ENCODE measurements at regions not wholly inside any gene's neighbourhood (a gene's known extent, or its start where the extent isn't known, plus 50 kb on each side); places are given as distances from the start of the nearest gene placed in this dataset.
"Not testable (repeated sequence)": the region's sequence is repeated elsewhere in the genome, so short reads cannot be mapped to it uniquely, and the experiment has no call there.

DNA sequence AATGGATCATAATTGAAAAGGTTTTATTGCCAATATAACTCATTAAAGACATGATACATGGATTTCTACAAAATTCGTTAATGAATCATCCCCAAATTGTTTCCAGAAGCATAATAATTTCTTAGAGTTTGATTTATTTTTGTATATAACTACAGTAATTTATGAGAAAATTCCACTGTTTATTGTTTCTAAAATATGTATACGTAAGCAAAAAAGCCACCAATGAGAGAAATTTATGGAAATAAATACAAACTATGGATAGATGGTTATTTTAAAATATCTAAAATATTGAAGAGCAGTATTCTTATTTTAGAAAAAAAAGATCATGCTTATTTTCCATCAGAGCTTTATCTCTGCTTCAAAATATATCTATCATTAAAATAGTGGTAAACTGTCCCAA is 260.0 kb upstream of the ZNF385D start:
- no peaks in the 10 kb centered on the region for H3K4me1 ChIP-seq
- H3K27me3 ChIP-seq (ENCODE audit: low read depth), result no peaks in the 10 kb centered on the region
- no peak overlapping the region for H3K4me3 ChIP-seq
- TF ChIP-seq, protein P1, sequence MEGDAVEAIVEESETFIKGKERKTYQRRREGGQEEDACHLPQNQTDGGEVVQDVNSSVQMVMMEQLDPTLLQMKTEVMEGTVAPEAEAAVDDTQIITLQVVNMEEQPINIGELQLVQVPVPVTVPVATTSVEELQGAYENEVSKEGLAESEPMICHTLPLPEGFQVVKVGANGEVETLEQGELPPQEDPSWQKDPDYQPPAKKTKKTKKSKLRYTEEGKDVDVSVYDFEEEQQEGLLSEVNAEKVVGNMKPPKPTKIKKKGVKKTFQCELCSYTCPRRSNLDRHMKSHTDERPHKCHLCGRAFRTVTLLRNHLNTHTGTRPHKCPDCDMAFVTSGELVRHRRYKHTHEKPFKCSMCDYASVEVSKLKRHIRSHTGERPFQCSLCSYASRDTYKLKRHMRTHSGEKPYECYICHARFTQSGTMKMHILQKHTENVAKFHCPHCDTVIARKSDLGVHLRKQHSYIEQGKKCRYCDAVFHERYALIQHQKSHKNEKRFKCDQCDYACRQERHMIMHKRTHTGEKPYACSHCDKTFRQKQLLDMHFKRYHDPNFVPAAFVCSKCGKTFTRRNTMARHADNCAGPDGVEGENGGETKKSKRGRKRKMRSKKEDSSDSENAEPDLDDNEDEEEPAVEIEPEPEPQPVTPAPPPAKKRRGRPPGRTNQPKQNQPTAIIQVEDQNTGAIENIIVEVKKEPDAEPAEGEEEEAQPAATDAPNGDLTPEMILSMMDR (IDR thresholded peaks at IDR 0.05; ENCODE audit: borderline replicate concordance), result no peak
- no peak for DNase-seq
- intact Hi-C loops (cut with micrococcal nuclease), result no loop called here
- H3K36me3 ChIP-seq, result no peaks in the 10 kb centered on the region
- H3K9me3 ChIP-seq (replicated peaks), result no peaks in the 10 kb centered on the region
- H3K27ac ChIP-seq (replicated peaks), result no peak overlapping the region

DNA sequence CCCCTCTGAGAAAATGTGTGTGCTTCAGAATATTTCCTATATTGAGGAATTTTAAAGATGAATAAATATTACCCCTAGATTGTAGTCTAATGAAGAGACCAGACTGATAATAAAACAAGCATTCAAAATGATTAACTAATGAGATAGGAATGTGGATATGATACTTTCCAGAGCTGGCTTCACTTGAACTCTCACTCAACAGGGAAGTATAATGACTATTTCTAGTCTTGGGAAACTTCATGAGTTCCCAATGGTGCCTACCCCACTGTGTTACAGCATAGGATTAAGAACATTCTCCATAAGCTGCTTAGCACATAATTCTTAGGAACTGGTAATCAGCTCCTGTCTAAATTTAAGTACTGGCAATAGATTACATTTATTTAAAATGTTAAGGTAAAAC is 261.5 kb upstream of the ZNF385D start:
- Histone ChIP-seq H3K36me3 (no peaks in the 10 kb centered on the region), H3K4me3 (no peak overlapping the region), H3K4me1 (no peaks in the 10 kb centered on the region), H3K9me3 (replicated peaks) (no peaks in the 10 kb centered on the region), H3K27me3 (ENCODE audit: low read depth) (no peaks in the 10 kb centered on the region), H3K27ac (replicated peaks) (no peak overlapping the region)
- intact Hi-C loops (cut with micrococcal nuclease), result no loop called here
- TF ChIP-seq, protein P1 (IDR thresholded peaks at IDR 0.05; ENCODE audit: borderline replicate concordance), result no peak
- DNase-seq, result no peak

DNA sequence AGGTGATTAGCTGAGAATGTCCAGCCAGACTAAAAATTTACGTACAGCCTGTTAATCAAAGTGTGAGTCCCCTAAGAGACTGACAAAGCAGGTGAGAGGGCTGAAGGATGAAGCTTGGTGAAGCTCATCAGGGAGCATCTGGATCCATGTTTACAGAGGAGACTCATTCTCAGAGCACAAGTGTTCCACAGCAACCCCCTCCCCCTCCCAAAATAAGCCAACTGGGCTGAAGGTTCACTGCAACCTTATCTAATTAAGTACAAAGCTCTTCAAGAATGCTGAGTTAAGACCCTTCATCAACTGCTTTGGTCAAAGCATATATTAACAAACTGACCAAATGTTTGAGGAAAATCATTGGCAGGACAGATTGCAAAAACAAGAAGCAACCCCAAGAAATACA is 262.6 kb upstream of the ZNF385D start:
- H3K9me3 ChIP-seq (replicated peaks), result no peaks in the 10 kb centered on the region
- H3K4me1 ChIP-seq, result no peaks in the 10 kb centered on the region
- H3K27ac ChIP-seq (replicated peaks), result no peak overlapping the region
- no peak overlapping the region for H3K4me3 ChIP-seq
- H3K36me3 ChIP-seq, result no peaks in the 10 kb centered on the region
- intact Hi-C loops (cut with micrococcal nuclease), result no loop called here
- no peak for DNase-seq
- no peaks in the 10 kb centered on the region for H3K27me3 ChIP-seq (ENCODE audit: low read depth)
- TF ChIP-seq, protein P1 (IDR thresholded peaks at IDR 0.05; ENCODE audit: borderline replicate concordance), result no peak

DNA sequence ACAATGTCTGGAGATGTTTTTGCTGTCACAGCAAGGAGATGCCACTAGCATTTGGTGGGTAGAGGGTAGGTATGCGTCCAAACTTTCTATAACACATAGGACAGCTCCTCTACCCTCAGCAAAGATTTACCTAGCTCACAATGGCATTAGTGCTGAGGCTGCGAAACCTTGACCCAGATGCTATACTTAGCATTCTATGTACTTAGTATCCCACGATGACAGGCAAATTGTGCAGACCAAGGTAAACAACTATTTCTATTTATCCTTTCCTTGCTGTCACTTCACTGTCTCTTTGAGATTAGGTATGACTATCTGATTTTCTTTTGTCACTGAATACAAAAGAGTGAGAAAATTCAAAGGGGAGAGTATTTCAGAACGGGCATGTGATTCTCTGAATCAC is 265.2 kb upstream of the ZNF385D start:
- Histone ChIP-seq H3K9me3 (replicated peaks) (no peaks in the 10 kb centered on the region), H3K36me3 (no peaks in the 10 kb centered on the region), H3K4me1 (no peaks in the 10 kb centered on the region)

DNA sequence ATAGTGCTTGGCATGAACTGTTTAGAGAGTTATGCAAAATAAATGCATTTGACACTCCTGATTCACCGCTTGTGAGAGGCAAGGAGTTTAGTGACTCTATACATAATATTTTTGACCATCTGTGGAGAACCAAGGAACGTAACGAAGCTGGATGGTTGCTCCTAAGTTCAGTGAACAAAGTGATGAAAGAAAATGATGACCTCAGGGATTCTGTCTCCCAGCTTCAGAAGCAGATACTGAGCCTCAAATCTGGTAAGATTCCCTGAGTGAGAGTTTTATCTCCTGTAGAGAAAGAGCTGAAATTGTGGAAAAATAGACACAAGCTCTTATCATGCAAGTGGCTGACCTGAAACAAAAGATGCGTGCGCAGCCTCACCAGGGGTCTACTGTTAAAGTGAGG is 273.6 kb upstream of the ZNF385D start:
- DNase-seq; H3K4me1 ChIP-seq; H3K4me3 ChIP-seq; H3K9me3 ChIP-seq (replicated peaks); H3K36me3 ChIP-seq; H3K27me3 ChIP-seq (ENCODE audit: low read depth); H3K27ac ChIP-seq (replicated peaks); intact Hi-C loops (cut with micrococcal nuclease): not testable (repeated sequence)

More for the DNA sequence above, 265.2 kb upstream of the ZNF385D start:
- Histone ChIP-seq H3K27me3 (ENCODE audit: low read depth) (no peaks in the 10 kb centered on the region), H3K27ac (replicated peaks) (no peak overlapping the region), H3K4me3 (no peak overlapping the region)
- intact Hi-C loops (cut with micrococcal nuclease), result no loop called here
- DNase-seq, result no peak
- TF ChIP-seq, protein P1 (IDR thresholded peaks at IDR 0.05; ENCODE audit: borderline replicate concordance), result no peak

DNA sequence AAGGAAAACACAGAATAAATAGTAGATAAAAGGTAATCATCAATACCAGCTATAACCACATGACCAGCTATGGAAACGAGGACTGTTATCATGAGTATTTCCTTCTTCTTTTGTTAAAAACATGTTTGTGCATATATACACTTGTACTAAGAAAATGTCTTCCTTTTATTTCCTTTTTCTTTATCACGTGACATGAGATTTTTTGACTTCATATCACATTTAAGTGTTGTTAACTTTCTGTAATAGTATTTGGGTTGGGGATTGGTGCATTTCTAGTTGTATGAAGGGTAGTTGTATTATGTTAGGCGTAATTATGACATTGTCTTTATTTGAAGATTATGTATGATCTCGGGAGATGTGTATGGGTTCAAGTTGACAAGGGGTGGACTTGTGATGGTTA is 278.5 kb upstream of the ZNF385D start:
- Histone ChIP-seq H3K27me3 (ENCODE audit: low read depth) (no peaks in the 10 kb centered on the region), H3K9me3 (replicated peaks) (no peaks in the 10 kb centered on the region), H3K27ac (replicated peaks) (no peak overlapping the region), H3K36me3 (no peaks in the 10 kb centered on the region), H3K4me1 (no peaks in the 10 kb centered on the region), H3K4me3 (no peak overlapping the region)
- TF ChIP-seq, protein P1 (IDR thresholded peaks at IDR 0.05; ENCODE audit: borderline replicate concordance), result no peak
- no peak for DNase-seq
- intact Hi-C loops (cut with micrococcal nuclease), result no loop called here

All from left ventricle myocardium inferior (tissue), 1 donor.